ENCODE measurements at regions not wholly inside any gene's neighbourhood (a gene's known extent, or its start where the extent isn't known, plus 50 kb on each side); places are given as distances from the start of the nearest gene placed in this dataset.

- H3K27me3 ChIP-seq = no peaks in the 10 kb centered on the region
- no peaks in the 10 kb centered on the region for H3K36me3 ChIP-seq
- TF ChIP-seq CTCF (IDR thresholded peaks at IDR 0.05) (no peak), POLR2A (IDR thresholded peaks at IDR 0.05) (no peak)
- H3K9me3 ChIP-seq = no peaks in the 10 kb centered on the region
- no peak for DNase-seq
- intact Hi-C loops (cut with DNase I; ENCODE audit: low total_unique reads) = no loop called here
- H3K4me1 ChIP-seq = no peaks in the 10 kb centered on the region
- no peak overlapping the region for H3K27ac ChIP-seq
- no peak overlapping the region for H3K4me3 ChIP-seq
These were observed 1371.6 kb downstream of the NSUN3 start for GRCh38 chr3:95434491-95434890.

DNA sequence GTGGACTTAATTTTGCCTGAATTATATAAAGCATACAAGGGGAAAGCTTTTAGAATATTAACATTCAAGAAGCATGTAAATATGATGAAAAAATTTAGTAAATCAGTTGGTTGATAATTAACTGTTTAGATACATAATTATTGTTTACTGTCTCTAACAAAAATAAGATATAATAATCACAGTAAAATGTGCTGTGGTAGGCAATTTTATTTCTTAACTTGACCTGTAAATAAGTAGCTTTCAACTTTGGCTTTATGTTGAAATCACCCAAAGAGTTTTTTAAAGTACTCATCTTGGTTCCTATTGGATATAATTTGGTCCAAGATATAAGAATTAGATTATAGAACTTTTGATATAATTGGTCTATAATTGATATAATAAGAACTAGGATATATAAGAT is 1374.5 kb downstream of the NSUN3 start:
- Histone ChIP-seq H3K36me3 (no peaks in the 10 kb centered on the region), H3K4me1 (no peaks in the 10 kb centered on the region), H3K9me3 (no peaks in the 10 kb centered on the region), H3K27me3 (no peaks in the 10 kb centered on the region), H3K4me3 (no peak overlapping the region), H3K27ac (no peak overlapping the region)
- no peak for TF ChIP-seq CTCF (IDR thresholded peaks at IDR 0.05)
- TF ChIP-seq POLR2A (IDR thresholded peaks at IDR 0.05) = no peak
- intact Hi-C loops (cut with DNase I; ENCODE audit: low total_unique reads) = no loop called here
- DNase-seq = no peak

- no peak for DNase-seq
- no peaks in the 10 kb centered on the region for H3K4me1 ChIP-seq
- TF ChIP-seq CTCF (IDR thresholded peaks at IDR 0.05) (no peak), POLR2A (IDR thresholded peaks at IDR 0.05) (no peak)
- no peaks in the 10 kb centered on the region for H3K9me3 ChIP-seq
- H3K27ac ChIP-seq = no peak overlapping the region
- intact Hi-C loops (cut with DNase I; ENCODE audit: low total_unique reads) = no loop called here
- H3K36me3 ChIP-seq = no peaks in the 10 kb centered on the region
- H3K4me3 ChIP-seq = no peak overlapping the region
- no peaks in the 10 kb centered on the region for H3K27me3 ChIP-seq
These were observed 1375.4 kb downstream of the NSUN3 start for GRCh38 chr3:95438274-95438673.

DNA sequence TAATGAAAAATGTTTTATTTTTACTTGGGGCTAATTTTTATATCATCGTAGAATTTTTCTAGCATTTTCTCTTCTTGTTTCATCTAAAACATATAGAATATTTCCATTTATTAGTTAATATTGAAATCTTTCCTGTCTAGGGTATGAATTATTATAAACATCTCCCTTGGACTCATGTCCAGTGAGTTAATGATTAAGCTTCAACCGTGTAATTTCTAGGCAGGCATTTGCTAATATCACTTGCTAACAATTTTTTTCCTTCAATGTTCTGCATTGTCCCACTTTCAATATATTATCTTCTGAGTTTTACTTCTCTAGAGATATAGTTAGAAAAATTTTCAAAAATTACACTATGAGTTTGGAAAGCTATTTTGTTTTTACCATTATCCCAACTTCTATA is 1371.6 kb upstream of the EPHA6 start:
- Histone ChIP-seq H3K9me3 (no peaks in the 10 kb centered on the region), H3K27me3 (peaks cover 0 to 6% of the 10 kb centered on the region in 2 donors), H3K27ac (no peak overlapping the region), H3K4me3 (no peak overlapping the region), H3K4me1 (no peaks in the 10 kb centered on the region), H3K36me3 (no peaks in the 10 kb centered on the region)
- DNase-seq = no peak
- intact Hi-C loops (cut with DNase I; ENCODE audit: low total_unique reads) = no loop called here
- TF ChIP-seq POLR2A (IDR thresholded peaks at IDR 0.05) (no peak), CTCF (IDR thresholded peaks at IDR 0.05) (no peak)

DNA sequence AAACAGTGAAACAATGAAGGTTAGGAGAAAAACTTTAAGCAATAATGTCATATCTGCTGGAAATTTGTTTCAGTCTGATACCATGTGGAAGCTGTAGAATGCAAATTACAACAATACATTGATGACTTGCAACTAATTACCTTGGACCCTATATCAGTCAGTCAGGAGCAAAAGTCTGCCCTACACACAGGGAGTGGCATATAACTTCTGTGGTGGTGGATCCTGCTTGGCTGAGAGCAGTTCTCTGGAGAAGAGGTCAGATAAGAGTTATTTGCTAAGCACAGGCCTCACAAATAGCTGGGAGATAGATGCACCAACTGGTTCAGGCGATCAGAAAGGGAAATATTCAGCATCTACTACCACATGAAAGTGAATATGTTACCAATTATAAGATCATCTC is 1364.6 kb upstream of the EPHA6 start:
- DNase-seq = no peak
- no peak overlapping the region for H3K27ac ChIP-seq
- H3K9me3 ChIP-seq = no peaks in the 10 kb centered on the region
- intact Hi-C loops (cut with DNase I; ENCODE audit: low total_unique reads) = no loop called here
- no peaks in the 10 kb centered on the region for H3K36me3 ChIP-seq
- peaks cover 0 to 6% of the 10 kb centered on the region in 2 donors for H3K27me3 ChIP-seq
- H3K4me1 ChIP-seq = no peaks in the 10 kb centered on the region
- no peak overlapping the region for H3K4me3 ChIP-seq
- TF ChIP-seq CTCF (IDR thresholded peaks at IDR 0.05) (no peak), POLR2A (IDR thresholded peaks at IDR 0.05) (no peak)
